ENCODE measurements at regions not wholly inside any gene's neighbourhood (a gene's known extent, or its start where the extent isn't known, plus 50 kb on each side); places are given as distances from the start of the nearest gene placed in this dataset.

DNA sequence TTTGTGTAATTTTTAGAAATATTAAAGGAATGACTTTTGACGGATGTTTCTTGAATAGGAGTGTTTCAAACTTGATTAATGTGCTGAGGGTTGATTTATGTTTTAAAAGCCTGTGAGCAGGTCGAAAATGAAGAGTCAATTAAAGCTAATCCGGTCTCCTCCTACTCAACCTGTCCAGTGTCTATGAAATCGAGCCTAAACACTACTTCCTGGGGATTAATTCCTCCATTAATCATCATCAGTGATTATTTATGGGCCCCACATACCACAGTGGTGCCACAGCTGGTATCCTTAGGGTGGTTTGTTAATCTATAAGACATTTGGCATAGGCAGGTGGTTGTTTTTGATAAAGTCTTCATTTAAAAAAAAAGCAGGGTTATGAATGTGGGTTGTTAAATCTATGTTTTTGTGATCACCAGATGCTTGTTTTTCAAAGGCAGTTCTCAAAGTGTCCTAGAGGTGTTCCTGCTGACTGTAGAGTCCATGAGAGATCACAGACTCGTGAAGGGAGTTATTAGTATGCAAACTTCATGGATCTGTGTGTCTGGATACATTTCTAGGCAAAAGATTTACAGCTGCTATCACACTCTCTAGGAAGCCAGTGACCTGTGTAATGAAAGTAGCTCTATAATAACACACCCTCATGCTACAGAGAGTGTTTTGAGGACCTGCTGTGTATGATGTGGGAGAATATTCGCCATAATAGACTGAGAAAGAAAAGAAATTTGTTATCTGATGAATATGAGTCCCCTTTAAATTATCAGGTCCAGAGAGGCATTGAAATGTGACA is 308.6 kb downstream of the AKAIN1 start:
- intact Hi-C loops (cut with DNase I): no loop called here
- DNase-seq: no peak
- Histone ChIP-seq H3K27ac (no peak overlapping the region), H3K4me3 (replicated peaks in 1 of 3) (no peak overlapping the region), H3K4me1 (no peaks in the 10 kb centered on the region), H3K9me3 (no peaks in the 10 kb centered on the region), H3K36me3 (no peaks in the 10 kb centered on the region), H3K27me3 (no peaks in the 10 kb centered on the region)
- WGBS, 2 donors: 43 to 53% methylated on average over 6 of the region's 6 CpGs
- TF ChIP-seq, protein P1, sequence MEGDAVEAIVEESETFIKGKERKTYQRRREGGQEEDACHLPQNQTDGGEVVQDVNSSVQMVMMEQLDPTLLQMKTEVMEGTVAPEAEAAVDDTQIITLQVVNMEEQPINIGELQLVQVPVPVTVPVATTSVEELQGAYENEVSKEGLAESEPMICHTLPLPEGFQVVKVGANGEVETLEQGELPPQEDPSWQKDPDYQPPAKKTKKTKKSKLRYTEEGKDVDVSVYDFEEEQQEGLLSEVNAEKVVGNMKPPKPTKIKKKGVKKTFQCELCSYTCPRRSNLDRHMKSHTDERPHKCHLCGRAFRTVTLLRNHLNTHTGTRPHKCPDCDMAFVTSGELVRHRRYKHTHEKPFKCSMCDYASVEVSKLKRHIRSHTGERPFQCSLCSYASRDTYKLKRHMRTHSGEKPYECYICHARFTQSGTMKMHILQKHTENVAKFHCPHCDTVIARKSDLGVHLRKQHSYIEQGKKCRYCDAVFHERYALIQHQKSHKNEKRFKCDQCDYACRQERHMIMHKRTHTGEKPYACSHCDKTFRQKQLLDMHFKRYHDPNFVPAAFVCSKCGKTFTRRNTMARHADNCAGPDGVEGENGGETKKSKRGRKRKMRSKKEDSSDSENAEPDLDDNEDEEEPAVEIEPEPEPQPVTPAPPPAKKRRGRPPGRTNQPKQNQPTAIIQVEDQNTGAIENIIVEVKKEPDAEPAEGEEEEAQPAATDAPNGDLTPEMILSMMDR (IDR thresholded peaks at IDR 0.05): no peak

DNA sequence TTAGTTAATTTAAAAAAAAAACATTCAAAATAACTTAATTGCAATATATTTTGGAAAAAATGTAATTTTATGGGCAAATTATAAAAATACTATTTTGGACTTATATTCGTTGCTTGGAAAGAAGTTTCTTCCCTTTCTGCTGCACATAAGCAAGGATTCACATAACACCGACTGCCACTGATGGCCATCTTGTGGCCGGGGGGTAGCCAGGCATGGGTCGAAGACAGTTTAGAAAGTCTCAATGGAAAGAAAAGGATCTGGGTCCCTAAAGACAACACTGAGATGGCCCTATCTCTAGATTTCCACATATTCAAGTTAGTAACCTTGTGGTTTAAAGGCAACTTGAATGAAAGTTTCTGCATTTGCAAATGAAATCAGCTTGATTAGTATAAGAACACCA is 318.6 kb downstream of the AKAIN1 start:
- Histone ChIP-seq H3K4me1 (no peaks in the 10 kb centered on the region), H3K4me3 (replicated peaks in 1 of 3) (no peak overlapping the region), H3K36me3 (no peaks in the 10 kb centered on the region), H3K27ac (no peak overlapping the region), H3K27me3 (no peaks in the 10 kb centered on the region), H3K9me3 (no peaks in the 10 kb centered on the region)
- no peak for DNase-seq
- WGBS, 2 donors: 76 to 78% methylated on average over 4 of the region's 4 CpGs
- TF ChIP-seq, protein P1 (IDR thresholded peaks at IDR 0.05): no peak
- TF ChIP-seq POLR2A (IDR thresholded peaks at IDR 0.05): no peak
- intact Hi-C loops (cut with DNase I): no loop called here

DNA sequence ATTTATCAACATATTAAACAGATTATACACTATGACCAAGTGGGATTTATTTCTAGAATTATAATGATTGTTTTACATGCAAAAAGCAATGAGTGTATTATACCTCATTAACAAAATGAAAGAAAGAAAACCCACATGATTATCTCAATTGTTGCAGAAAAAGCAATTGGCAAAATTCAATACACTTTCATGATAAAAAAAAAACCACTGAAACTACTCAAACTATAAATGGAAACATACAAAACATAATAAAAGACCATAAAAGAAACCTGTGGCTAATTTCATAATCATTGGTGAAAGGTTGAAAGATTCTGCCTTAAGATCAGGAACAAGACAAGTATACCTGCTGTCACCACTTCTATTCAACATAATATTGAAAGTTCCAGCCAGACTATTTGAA is 325.9 kb downstream of the AKAIN1 start:
- no peaks in the 10 kb centered on the region for H3K27me3 ChIP-seq
- H3K4me3 ChIP-seq (replicated peaks in 1 of 3): no peak overlapping the region
- no peak for TF ChIP-seq POLR2A (IDR thresholded peaks at IDR 0.05)
- TF ChIP-seq, protein P1 (IDR thresholded peaks at IDR 0.05): no peak
- intact Hi-C loops (cut with DNase I): no loop called here
- H3K36me3 ChIP-seq: no peaks in the 10 kb centered on the region
- H3K27ac ChIP-seq: no peak overlapping the region
- no peaks in the 10 kb centered on the region for H3K4me1 ChIP-seq
- DNase-seq: no peak
- H3K9me3 ChIP-seq: no peaks in the 10 kb centered on the region

DNA sequence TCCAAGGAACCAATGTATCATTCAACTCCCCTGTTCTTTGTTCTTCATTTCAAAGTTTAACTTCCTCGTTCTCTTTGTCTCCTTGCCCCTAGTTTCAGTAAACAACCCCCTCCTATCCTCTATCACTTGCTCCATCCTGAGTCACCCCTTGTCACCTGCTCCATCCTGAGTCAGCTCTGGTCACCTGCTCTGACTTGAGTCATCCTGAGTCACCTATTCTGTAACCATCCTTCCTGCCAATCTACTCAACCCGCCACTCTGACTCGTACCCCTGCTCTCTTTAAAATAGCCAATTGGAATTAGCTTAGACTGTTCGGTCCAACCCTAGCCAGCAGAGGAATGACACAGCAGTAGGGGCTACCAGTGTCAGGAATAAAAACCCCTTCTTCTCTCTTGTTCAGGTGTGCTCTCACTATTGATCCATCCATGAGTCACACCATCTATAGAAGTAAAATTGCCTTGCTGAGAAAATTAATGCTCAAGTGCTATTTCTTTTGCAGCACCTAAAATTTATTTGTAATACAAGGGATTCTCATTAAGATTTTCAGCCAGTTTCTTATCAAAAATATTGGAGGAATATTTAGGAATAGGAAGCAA is 326.8 kb downstream of the AKAIN1 start:
- DNase-seq: no peak
- no peaks in the 10 kb centered on the region for H3K4me1 ChIP-seq
- no peaks in the 10 kb centered on the region for H3K27me3 ChIP-seq
- no peak for TF ChIP-seq POLR2A (IDR thresholded peaks at IDR 0.05)
- TF ChIP-seq, protein P1 (IDR thresholded peaks at IDR 0.05): no peak
- WGBS, 2 donors: 80 to 81% methylated on average over 4 of the region's 4 CpGs
- H3K9me3 ChIP-seq: no peaks in the 10 kb centered on the region
- no peak overlapping the region for H3K4me3 ChIP-seq (replicated peaks in 1 of 3)
- H3K36me3 ChIP-seq: no peaks in the 10 kb centered on the region
- intact Hi-C loops (cut with DNase I): no loop called here
- H3K27ac ChIP-seq: no peak overlapping the region

DNA sequence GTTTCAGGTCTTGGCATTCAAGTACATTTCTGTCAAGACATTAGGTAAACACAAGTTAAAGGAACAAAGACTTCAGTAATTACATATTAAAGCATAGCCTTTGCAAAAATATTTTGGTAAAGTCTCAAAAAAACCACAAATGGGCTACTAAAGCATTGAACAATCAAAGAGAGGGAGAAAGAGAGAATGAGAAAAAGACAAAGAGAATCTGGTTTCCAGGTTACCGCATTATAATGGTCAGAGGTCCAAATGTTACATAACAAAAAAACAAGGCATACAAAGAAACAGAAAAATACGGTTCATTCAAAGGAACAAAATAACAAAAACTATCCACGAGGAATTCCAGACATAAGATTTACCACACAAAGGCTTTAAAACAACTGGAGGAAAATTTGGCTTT is 327.9 kb downstream of the AKAIN1 start:
- no peak overlapping the region for H3K4me3 ChIP-seq (replicated peaks in 1 of 3)
- H3K27ac ChIP-seq: no peak overlapping the region
- no peaks in the 10 kb centered on the region for H3K9me3 ChIP-seq
- intact Hi-C loops (cut with DNase I): no loop called here
- TF ChIP-seq POLR2A (IDR thresholded peaks at IDR 0.05): no peak
- TF ChIP-seq, protein P1 (IDR thresholded peaks at IDR 0.05): no peak
- no peaks in the 10 kb centered on the region for H3K4me1 ChIP-seq
- 82 to 83% methylated on average over 3 of the region's 3 CpGs for WGBS, 2 donors
- no peaks in the 10 kb centered on the region for H3K27me3 ChIP-seq
- DNase-seq: no peak
- H3K36me3 ChIP-seq: no peaks in the 10 kb centered on the region
